AG10803 (cell line): ENCODE measurements at regions not wholly inside any gene's neighbourhood (a gene's known extent, or its start where the extent isn't known, plus 50 kb on each side); places are given as distances from the start of the nearest gene placed in this dataset.

Experiments used
- DNase-seq: peaks from one replicate; pipeline ENCODE4 v3.0.0; 2010; ENCODE audit warnings: low read depth
- H3K4me3 ChIP-seq: 2 replicates; pipeline ENCODE4 v1.5.1; 2011; ENCODE audit warnings: mild to moderate bottlenecking, low read length, control low read depth
- TF ChIP-seq, protein P1 (sequence below): conservative IDR thresholded peaks from 2 replicates; pipeline ENCODE4 v1.5.1; 2011; ENCODE audit warnings: mild to moderate bottlenecking, low read length, control low read depth, inconsistent platforms

GRCh38 chr17:68748381-68748780 is 147.2 kb upstream of the FAM20A start:
- TF ChIP-seq, protein P1, sequence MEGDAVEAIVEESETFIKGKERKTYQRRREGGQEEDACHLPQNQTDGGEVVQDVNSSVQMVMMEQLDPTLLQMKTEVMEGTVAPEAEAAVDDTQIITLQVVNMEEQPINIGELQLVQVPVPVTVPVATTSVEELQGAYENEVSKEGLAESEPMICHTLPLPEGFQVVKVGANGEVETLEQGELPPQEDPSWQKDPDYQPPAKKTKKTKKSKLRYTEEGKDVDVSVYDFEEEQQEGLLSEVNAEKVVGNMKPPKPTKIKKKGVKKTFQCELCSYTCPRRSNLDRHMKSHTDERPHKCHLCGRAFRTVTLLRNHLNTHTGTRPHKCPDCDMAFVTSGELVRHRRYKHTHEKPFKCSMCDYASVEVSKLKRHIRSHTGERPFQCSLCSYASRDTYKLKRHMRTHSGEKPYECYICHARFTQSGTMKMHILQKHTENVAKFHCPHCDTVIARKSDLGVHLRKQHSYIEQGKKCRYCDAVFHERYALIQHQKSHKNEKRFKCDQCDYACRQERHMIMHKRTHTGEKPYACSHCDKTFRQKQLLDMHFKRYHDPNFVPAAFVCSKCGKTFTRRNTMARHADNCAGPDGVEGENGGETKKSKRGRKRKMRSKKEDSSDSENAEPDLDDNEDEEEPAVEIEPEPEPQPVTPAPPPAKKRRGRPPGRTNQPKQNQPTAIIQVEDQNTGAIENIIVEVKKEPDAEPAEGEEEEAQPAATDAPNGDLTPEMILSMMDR: no peak
- no peak for DNase-seq
- no peak overlapping the region for H3K4me3 ChIP-seq

DNA sequence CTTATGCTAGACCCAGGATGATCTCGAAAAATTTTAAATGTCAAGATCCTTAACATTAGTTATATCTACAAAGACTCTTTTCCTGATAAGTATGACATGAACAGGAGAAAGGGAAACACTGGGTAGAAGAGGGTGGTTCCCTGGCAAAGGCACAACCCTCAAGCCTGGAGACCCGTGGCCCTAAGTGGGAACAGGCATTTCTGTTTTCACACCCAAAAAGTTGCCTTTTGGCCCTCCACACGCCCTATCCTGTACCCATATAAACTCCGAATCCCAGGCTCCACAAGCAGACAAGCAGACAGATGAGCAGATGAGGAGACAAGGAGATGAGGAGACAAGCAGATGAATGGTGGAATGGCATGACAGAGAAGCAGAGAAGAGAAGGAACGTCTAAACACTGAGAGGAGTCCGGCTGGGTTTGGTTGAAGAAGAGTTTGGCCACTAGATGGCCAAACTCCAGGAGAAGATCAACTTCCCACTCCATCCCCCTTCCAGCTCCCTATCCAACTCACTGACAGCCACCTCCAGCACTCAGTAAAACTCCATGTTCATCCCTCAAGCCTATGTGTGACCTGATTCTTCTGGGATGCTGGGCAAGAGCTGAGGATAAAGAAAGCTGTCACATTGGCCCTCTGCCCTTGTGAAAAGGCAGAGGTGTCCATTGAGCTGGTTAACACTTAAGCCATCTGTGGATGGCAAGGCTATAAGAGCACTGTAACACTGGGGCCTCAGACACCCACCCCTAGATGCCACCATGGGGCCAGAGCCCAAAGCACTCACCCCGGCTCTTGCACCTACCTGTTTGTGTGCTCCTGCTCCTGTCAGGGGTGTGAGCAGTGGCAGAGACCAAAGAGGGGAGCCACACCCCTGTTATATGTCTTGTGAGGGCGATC is 139.6 kb upstream of the FAM20A start:
- TF ChIP-seq, protein P1: no peak
- DNase-seq: no peak
- no peak overlapping the region for H3K4me3 ChIP-seq

DNA sequence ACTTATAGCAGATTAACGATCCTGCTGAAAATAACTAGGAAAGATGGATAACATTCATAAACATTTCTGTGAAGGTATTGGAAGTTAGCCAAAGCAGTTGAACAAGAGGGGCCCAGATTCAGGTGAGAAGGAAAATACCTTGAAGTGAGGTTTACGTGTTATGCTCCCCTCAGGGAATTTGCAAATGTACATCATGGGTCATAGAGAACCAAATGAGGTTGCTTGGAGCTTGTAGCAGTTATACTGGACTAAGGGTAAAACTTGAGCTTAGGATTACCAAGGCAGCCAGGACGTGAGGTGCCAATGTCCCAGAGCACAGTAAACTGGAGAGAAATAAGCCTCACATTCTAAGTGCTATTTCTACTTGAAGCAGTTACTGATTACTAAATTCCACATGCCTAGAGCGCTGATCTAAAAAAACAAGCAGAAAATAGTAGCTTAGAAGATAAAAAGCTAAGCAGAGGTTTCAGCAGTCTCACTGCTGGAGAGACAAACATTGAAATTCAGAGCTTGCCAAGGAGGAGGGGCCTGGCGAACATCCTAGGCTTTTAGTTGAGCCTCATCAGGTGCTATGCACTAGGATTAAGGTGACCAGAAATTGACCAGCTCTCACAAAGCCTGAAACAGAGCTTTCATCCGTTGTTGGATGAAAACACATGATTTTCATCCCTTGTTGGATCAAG is 136.7 kb upstream of the FAM20A start:
- DNase-seq: no peak
- TF ChIP-seq, protein P1: no peak
- H3K4me3 ChIP-seq: no peak overlapping the region

DNA sequence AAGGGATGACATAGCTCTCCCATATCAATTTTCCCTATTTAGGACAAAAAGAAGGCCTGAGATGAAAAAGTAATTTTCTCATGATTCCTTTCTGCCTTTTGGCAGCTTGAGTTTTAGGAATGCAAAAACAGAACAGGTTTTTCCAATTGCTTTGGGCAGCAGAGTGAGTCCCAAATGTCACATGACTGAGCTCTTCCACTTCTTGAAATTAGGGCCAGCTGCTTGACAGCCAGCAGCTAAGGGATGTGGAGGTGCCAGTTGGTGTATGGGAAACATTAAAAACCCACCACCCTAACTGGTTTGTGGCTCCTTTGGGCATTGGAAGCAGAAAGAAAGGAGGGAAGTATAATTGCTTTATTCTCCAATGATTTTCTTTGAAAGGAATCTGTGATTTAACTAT is 133.8 kb upstream of the FAM20A start:
- TF ChIP-seq, protein P1: no peak
- H3K4me3 ChIP-seq: no peak overlapping the region
- DNase-seq: peak; percentile 7

DNA sequence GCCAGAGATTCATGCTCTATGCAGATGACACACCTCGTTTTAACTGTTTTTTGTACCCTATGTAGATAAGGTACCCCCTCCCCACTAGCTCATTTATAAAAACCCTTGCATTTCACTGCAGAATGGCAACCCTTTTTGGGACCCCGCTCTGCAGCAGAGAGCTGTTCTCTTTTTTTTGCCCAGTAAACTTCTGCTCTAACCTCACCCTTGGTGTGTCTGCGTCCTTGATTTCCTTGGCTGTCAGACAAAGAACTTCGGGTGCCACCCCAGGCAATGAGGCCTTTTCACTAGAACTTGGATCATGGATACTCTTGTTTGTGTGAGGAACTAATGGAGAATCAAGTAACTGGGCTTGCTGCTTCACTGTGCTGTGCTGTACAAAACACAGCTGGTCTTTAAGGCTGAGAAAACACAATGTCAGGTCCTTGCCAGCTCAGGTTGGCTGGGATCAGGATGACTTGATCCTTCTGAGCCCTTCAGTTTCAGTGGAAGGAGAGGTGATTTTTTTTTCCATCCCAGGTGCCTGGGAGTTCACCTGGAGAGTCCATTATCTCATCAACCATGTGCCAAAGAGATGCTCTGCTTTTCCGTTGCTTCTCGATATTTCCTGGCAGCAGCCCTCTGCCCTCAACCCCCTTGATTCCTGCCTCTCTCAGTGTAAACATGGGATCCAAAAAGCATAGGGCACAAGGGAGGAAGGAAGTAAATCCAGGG is 133.2 kb upstream of the FAM20A start:
- no peak overlapping the region for H3K4me3 ChIP-seq
- DNase-seq: no peak
- TF ChIP-seq, protein P1: no peak

GRCh38 chr17:68733241-68734176 is 132.3 kb upstream of the FAM20A start:
- no peak overlapping the region for H3K4me3 ChIP-seq
- TF ChIP-seq, protein P1: no peak
- peak; percentile 8 for DNase-seq
